ENCODE measurements at regions not wholly inside any gene's neighbourhood (a gene's known extent, or its start where the extent isn't known, plus 50 kb on each side); places are given as distances from the start of the nearest gene placed in this dataset.

DNA sequence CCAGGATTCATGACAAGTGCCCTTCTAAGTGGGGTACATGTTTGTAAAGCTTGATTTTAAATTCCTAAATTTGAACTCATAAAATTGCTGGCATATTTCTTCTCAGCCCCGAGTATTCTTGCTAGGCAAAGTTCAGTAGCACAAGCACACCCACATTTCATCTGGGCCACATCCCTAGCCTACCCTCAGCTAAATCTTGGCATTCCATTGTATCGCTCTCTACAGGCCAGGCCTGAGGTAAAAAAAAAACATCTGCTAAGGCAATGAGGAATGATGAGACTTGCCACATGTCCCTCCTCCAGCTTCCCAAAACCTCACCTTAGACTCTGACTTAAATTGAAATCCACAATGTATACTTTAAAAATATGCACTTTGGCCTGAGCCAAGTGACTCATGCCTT, 51.4 kb upstream of the VCX3B start:
- TF ChIP-seq, protein P1, sequence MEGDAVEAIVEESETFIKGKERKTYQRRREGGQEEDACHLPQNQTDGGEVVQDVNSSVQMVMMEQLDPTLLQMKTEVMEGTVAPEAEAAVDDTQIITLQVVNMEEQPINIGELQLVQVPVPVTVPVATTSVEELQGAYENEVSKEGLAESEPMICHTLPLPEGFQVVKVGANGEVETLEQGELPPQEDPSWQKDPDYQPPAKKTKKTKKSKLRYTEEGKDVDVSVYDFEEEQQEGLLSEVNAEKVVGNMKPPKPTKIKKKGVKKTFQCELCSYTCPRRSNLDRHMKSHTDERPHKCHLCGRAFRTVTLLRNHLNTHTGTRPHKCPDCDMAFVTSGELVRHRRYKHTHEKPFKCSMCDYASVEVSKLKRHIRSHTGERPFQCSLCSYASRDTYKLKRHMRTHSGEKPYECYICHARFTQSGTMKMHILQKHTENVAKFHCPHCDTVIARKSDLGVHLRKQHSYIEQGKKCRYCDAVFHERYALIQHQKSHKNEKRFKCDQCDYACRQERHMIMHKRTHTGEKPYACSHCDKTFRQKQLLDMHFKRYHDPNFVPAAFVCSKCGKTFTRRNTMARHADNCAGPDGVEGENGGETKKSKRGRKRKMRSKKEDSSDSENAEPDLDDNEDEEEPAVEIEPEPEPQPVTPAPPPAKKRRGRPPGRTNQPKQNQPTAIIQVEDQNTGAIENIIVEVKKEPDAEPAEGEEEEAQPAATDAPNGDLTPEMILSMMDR (IDR thresholded peaks at IDR 0.05) = no peak
- TF ChIP-seq POLR2A (IDR thresholded peaks at IDR 0.05) = no peak
